Esophagus squamous epithelium (tissue), 4 donors: ENCODE measurements at regions not wholly inside any gene's neighbourhood (a gene's known extent, or its start where the extent isn't known, plus 50 kb on each side); places are given as distances from the start of the nearest gene placed in this dataset.

Source experiments
- CTCF ChIP-seq, 6 experiments: fragments of 450-650 bp in 4 of 6; fragments of 200-600 bp in 2 of 6; sonication (generic) in 2 of 6; IDR thresholded peaks; one replicate each; pipeline ENCODE4 v1.5.1; 2016 to 2019; ENCODE audit warnings: antibody characterized with exemption in 6 of 6, mild to moderate bottlenecking in 4 of 6, moderate library complexity in 4 of 6
- POLR2A ChIP-seq, 4 donors: fragments of 450-650 bp; IDR thresholded peaks; one replicate each; pipeline ENCODE4 v1.6.1; 2017; ENCODE audit warnings: antibody characterized with exemption in 4 of 4, mild to moderate bottlenecking in 4 of 4, moderate library complexity in 3 of 4

GRCh38 chr17:77748436-77748835 lies 210.1 kb upstream of the TNRC6C start:
- TF ChIP-seq CTCF (IDR thresholded peaks at IDR 0.05), result no peak
- TF ChIP-seq POLR2A (IDR thresholded peaks at IDR 0.05), result no peak
